Glutamatergic neuron (in vitro differentiated cells): ENCODE measurements at regions not wholly inside any gene's neighbourhood (a gene's known extent, or its start where the extent isn't known, plus 50 kb on each side); places are given as distances from the start of the nearest gene placed in this dataset.
"Not testable (repeated sequence)": the region's sequence is repeated elsewhere in the genome, so short reads cannot be mapped to it uniquely, and the experiment has no call there.

ENCODE experiments used
- DNase-seq: peaks from one replicate; pipeline ENCODE4 v3.0.0; 2022
- H3K27ac Mint-ChIP-seq: one replicate; pipeline ENCODE4 v1.8.0; 2020; ENCODE audit warnings: mild to moderate bottlenecking, mixed read lengths, inconsistent platforms; ENCODE audit not compliant: unreplicated experiment
- H3K27me3 Mint-ChIP-seq: one replicate; pipeline ENCODE4 v1.8.0; 2020; ENCODE audit warnings: mild to moderate bottlenecking, moderate library complexity, mixed read lengths, inconsistent platforms; ENCODE audit not compliant: unreplicated experiment
- H3K36me3 Mint-ChIP-seq: one replicate; pipeline ENCODE4 v1.8.0; 2020; ENCODE audit warnings: mild to moderate bottlenecking, mixed read lengths, inconsistent platforms; ENCODE audit not compliant: unreplicated experiment
- H3K4me1 Mint-ChIP-seq: one replicate; pipeline ENCODE4 v1.8.0; 2020; ENCODE audit warnings: mild to moderate bottlenecking, low read depth, mixed read lengths, inconsistent platforms; ENCODE audit not compliant: unreplicated experiment
- H3K4me3 Mint-ChIP-seq: one replicate; pipeline ENCODE4 v1.8.0; 2020; ENCODE audit warnings: mild to moderate bottlenecking, mixed read lengths, inconsistent platforms; ENCODE audit not compliant: unreplicated experiment
- H3K9me3 Mint-ChIP-seq: one replicate; pipeline ENCODE4 v1.8.0; 2020; ENCODE audit warnings: mild to moderate bottlenecking, moderate library complexity, mixed read lengths, inconsistent platforms; ENCODE audit not compliant: unreplicated experiment

- not testable (repeated sequence) for H3K27ac Mint-ChIP-seq, H3K9me3 Mint-ChIP-seq, H3K4me1 Mint-ChIP-seq, H3K36me3 Mint-ChIP-seq, DNase-seq, H3K27me3 Mint-ChIP-seq, H3K4me3 Mint-ChIP-seq
Measured at GRCh38 chr7:65062566-65062965, 56.1 kb upstream of the ERV3-1 start.

GRCh38 chr7:65059247-65059646, 52.8 kb upstream of the ERV3-1 start:
- not testable (repeated sequence) for H3K27me3 Mint-ChIP-seq, H3K9me3 Mint-ChIP-seq, DNase-seq, H3K4me1 Mint-ChIP-seq, H3K27ac Mint-ChIP-seq, H3K36me3 Mint-ChIP-seq, H3K4me3 Mint-ChIP-seq
